ENCODE measurements at regions not wholly inside any gene's neighbourhood (a gene's known extent, or its start where the extent isn't known, plus 50 kb on each side); places are given as distances from the start of the nearest gene placed in this dataset.

DNA sequence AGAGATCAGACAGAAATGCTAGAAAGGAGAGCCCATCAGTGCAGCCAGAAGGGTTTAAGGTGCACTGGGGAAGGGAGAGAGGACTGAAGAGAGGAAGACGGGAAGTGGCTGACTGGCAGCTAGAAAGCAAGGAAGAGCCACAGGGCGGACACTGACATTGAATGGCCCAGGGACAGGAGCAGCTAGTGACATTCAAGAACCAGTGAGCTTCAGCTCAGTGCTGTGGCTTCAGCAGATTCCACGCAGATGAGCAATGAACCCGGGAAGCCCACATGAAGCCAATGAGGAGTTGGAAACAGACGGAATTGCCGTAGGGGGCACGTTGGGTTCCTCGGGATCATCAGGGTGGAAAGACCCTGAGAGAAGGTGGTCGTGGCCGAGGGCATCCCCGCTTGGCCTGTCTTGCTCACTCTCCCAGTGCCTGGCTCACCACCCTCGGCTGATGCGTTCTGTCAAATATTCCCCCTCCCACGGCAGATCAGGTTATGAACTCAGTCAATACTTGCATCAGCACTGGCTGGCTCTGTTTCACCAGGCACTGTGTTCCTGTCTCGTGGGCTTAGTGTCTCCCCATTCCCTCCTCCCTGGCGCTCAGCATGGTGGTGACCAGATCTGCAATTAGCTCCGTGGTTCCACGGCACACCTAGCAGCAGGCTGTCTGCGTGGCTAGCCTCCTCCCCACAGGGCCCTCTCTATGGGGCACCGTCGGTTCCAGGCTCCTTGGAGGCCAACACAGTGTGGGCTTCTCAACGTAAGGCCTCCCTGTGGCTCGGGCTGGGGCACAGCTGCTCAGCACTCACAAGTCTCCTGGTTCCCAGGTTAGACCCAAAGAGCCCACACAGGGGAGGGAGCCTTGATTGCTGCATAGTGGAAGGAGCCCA, 145.5 kb downstream of the TRIM29 start:
- TF ChIP-seq, protein P1, sequence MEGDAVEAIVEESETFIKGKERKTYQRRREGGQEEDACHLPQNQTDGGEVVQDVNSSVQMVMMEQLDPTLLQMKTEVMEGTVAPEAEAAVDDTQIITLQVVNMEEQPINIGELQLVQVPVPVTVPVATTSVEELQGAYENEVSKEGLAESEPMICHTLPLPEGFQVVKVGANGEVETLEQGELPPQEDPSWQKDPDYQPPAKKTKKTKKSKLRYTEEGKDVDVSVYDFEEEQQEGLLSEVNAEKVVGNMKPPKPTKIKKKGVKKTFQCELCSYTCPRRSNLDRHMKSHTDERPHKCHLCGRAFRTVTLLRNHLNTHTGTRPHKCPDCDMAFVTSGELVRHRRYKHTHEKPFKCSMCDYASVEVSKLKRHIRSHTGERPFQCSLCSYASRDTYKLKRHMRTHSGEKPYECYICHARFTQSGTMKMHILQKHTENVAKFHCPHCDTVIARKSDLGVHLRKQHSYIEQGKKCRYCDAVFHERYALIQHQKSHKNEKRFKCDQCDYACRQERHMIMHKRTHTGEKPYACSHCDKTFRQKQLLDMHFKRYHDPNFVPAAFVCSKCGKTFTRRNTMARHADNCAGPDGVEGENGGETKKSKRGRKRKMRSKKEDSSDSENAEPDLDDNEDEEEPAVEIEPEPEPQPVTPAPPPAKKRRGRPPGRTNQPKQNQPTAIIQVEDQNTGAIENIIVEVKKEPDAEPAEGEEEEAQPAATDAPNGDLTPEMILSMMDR (conservative IDR thresholded peaks at IDR 0.05): no peak
- TF ChIP-seq EZH2 (IDR thresholded peaks at IDR 0.05; ENCODE audit: low read depth): no peak
